GM21786 (cell line): ENCODE measurements at regions not wholly inside any gene's neighbourhood (a gene's known extent, or its start where the extent isn't known, plus 50 kb on each side); places are given as distances from the start of the nearest gene placed in this dataset.

Source experiments
- ATAC-seq: cut with Tn5 transposase; IDR thresholded peaks from one replicate; pipeline ENCODE4 v1.9.1; 2021; ENCODE audit not compliant: unreplicated experiment

DNA sequence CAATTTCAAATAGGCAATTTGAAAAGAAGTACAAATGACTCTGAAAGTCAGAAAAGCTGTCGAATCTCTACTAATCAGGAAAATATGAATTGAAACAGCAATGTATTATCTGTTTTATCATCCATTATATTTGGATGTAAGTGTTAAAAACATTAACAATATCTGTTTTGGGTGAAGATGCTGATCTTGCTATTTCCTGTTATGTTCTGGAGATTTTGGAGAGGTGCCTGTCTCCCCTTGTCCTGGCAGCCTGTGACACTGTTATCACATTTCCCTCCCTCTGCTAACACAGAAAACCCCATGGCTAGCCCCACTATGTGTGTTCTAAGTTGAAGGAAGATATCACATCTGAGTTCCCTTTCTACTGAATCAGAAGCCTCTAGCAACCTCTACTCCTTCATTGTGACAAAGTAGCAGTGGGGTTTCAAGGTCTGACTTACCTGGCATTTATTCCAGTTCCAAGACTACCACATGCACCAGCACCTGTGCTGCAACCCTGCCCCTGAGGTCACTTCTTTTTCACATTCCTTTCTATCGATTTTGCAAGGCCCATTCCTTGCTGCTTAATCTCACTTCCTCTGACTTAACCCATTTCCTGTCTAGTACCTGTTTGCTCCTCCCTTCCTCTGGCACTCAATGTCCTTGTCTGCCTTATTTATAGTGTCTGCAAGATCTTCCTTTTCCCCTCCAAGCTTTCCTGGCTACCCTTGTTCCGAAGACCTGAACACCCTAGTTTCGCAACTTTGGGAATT is 95.5 kb upstream of the COL8A1 start:
- ATAC-seq: peak; percentile 41

DNA sequence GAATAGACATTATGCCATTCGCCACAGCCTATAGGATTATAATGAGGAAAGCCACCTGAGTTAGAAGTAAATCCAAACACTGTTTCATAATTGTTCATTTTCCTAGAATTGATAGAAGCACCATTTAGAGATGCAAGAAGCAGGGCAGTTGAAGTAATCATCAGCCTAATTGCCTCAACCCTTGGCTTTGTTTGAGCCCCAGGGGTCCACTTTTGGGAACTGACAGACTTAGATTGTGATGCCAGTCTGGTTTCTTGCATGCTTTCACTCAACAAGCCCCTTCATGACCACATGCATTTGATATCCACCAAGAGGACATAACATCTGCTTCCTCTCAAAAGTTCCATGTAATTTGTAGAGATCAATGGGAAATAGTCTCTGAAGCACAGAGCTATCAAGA is 97.2 kb upstream of the COL8A1 start:
- no peak for ATAC-seq

DNA sequence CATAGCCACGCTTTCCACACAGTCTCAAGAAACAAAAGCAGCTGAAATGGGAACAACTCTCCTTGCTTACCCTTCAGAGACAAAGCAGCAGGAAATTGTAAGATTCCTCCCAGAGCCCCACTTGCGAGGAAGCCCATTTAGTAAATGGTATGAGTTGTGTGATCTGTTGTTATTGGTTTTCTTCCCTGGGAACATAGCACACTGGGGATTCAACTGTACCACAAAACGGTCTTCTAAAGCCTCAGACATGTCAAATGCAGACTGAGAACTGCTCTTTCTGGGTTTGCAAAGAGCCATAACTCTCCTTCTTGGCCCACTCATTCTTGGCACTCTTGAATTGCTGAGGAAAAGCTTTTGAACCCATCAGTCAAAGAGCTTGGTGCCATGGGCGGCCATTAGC is 101.0 kb upstream of the COL8A1 start:
- ATAC-seq: no peak

DNA sequence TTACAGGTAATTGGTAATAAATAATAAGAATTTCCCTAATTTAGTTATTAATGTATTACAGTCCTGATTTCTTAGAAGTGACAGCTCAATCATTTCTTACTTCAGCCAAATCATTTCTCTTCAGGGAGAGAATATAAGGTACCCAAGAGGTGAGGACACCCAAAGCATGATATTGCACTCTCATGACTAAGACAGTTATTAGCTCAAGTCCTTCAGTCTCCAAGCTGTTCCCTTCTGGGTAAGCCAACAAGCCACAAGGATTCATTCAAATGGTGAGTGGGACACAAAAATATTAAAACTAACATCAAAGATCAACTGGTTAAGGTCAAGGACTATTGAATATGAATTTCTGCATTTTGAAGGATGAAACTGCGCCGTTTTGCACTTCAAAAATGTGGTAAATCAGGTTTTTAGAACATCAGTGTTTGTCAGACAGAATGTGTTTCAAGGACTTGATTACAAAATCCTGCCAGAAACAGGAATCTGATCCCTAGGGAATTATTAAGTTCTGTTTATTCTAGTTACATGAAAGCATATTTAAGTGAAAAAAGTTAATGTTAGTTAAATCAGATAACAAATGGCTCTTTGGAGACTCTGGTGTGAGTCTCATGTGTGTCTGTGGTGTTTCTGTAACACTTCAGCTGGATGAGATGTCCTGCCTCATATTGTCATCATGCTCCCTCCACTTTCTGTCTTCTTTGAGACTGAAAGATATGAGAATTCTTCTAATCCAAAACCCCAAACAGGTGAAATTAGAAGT is 101.7 kb upstream of the COL8A1 start:
- ATAC-seq: no peak

DNA sequence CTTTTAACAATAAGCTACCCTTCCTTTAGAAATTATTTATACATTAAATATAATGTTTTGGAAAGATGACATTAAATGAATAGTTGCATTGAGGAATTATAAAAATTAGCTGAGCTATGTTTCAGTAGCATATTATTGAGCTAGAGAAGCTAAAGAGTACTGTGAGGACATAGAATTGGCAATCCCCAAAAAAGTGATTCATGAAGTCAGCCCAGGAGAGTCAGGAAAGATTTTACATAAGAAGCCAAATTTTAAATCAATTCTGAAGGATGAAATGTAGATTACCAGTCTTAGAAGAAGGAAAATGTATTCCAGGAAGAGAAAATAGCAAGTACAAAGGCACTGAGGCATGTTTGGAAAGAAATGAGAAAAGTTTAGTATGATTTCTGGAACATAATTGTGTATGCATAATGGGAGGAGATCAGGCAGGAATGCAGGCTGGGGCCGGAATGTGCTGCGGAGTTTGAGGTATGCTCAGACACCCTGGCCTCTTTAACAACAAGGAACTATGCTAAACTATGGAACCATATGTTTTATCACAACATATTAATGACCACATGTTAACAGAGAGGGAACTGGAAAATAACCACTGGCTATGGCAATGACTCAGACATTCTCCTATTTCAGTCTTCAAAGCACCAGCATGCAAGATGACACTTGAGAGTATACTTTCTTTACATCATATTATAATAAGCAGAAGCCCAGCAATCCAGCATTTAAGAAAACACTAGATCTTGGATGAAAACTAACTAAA is 103.3 kb upstream of the COL8A1 start:
- peak; percentile 49 for ATAC-seq

DNA sequence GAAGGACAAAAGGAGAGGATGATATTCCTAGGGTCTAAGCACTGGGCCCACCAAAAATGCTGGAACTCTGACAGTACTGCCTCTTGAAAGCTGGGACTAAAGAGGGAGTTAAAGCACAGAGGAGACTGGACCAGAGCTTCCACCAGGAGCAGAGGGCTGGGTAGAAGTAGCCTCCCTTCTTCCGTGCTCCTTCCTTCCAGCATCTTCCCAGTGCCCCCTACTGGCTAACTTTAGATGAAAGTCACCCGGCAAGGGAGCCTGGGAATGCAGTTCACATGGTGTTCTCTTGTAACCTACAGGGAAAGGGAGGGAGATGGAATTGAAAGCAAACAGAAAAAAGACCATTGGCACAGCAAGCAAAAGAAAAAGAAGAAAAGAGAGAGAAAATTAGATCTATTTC is 106.1 kb upstream of the COL8A1 start:
- peak; percentile 52 for ATAC-seq

DNA sequence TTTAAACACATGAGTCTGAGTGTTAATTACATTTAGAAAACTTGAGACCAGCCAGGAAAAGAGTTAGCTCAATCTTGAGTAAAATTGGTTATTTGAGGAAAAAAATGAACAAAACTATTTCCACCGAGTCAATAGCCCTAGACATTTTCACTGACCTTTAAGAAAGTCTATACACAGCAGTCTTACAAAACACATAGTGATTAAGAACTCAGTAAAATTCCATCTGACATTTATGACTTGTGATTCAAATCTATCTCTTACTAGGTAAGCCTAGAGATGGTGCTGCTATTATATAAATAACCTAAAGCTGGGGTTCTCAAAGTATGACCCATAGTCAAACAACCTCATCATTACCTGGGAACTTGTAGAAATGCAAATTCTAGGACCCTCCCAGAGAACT is 109.1 kb upstream of the COL8A1 start:
- ATAC-seq: no peak

DNA sequence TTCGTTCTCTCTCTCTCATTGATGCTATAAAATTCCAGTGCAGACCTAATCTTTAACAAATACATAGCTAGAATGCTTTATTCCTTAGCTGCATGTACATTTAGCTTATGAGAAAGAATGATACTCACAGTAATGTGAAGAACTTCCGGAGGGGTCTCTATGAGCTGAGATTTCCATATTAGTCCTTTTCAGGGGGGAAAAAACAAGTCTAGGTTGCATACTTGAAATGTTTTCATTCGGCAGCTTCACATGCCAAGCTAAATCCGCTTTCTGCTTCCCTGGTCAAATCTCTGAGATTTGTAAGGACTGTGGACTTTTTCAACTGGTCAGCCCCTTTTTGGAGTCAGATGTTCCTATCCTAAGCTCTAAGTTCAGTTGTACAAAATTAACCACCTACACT is 111.5 kb upstream of the COL8A1 start:
- ATAC-seq: no peak

DNA sequence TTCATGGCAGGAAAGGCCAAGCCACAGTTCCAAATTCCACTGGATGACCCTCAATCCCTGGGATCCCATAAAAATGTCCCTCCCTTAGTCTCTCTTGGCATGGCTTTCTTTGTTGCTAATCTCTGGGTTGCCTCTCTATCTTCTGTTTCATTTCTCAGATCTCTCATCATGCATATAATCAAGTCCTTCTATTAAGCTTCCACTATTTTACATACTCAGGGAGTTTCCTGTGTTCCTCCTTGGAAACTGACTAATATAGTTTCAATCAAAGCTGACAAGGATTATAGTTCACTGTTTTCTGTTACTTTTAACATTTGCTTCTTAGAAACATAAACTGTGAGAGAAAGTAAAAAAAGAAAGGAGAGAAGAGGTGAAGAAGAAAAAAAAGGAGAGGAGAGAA is 113.8 kb upstream of the COL8A1 start:
- ATAC-seq: no peak

DNA sequence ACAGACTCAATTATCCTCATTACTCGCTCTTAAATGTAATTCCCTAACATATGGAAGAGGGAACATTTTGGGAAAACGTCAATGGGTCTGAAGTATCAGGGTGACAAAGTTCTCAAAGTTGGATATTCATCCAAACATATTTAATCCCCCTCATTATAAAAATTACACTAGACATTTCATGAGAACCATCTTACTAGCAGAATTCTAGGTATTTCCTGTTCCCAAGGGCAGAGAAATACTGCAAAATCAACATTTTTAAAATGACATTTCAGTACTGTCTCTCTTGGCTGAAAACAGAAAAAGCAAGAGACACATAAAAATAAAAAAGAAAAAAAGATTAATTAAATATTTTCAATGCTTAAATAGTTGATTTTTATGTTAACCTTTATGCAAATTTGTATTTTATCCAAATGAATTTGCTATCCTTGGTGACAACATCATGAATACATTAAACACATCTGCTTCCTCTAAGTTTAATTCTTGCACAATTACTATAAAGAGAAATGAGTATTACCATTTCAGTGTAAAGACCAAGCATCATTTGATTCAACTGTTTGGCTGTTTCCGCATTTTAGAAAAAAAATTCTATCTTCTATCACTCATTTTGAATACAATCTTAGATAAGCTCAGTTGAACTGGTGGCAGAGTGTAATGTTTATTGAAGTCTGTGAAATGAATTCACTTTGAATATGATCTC is 114.8 kb upstream of the COL8A1 start:
- no peak for ATAC-seq

DNA sequence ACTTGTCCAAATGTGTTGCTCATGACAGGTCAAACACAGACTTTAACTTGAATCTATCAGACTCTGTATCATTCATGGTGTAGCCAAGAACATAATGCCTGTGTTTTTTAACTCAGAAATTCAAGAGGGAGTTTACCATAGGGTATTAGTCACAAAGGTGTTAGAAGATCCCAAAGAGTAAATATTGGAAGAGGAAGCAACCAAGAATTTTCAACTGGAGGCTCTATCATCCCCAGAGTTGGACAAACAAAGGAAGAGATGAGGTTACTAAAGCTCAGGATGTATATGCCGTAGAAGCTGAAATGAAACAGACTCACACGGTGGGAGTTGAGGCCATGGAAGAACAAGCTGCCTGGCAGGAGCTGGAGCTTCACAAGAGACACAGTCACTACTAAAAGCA is 116.2 kb upstream of the COL8A1 start:
- ATAC-seq: no peak

DNA sequence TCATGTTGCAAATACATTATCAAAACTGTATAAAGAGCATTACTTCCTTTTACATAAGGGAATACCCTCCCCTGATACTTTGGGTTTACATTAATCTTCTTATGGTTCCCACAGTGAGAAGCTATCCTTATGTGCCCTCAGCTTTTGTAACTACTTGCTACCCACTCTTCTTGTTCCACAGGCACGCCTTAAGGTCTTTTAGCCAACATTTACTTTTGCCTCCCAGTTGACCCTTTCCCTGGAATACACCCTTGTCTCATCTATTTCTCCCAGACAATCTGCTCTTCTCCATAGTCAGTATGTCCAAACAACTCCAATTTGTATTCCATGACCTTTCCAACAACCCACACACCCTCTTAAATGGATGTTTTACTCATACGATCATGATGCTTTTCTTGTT is 116.8 kb upstream of the COL8A1 start:
- no peak for ATAC-seq

DNA sequence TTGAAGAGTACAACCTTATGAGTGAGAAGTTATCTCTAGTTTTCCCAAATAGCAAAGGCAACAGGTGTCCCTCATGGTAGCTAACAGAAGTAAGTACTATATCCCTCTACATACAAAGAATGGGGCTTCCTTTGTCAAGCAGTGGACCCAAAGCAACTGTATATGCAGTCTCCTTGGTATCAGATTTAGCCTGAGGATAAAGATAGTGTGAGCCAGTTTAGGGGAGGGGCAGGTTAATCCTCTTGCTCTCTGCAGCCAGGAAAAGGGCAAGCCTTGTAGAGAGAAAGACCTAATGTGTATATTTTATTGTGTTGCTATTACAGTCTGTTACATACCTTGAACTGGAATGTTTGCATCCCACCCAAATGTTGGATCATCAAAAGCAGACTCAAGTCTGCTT is 117.9 kb upstream of the COL8A1 start:
- ATAC-seq: no peak

DNA sequence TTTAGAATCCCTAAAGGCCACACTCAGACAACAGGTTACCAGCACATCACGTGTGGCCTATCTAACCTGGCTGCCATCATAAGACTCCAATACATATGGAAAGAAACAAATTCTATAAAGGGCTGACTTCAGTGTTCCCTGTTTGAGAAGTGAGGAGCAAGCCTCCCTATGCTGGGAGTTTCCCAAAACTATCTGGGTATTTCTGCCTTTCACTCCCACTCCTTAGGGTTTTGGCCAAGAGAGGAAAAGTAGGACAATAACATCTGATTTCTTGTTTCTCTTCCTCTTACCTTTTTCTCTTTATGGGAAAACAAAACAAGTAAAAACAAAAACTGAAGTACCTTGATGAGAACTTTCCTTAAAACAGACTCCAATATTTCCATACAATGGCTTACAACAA is 121.5 kb upstream of the COL8A1 start:
- ATAC-seq: no peak

DNA sequence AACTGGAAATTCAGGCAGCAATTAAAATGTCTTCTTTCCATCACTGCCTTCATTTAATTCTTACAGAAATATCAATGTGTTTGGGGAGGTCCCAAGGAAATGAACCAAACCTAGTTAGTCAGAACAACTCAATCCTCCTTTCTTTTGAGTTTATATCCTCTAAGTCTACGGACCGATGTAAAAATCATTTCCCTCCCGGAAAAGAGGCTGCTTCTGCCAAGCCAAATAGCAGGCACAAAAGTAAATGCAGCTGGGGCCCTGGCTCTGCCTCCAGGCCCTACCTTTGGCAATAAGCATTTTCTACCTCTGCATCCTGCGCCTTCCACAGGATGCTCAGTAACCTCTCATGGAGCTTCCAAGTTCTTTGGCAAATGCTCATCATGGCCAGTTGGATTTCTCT is 122.5 kb upstream of the COL8A1 start:
- no peak for ATAC-seq

DNA sequence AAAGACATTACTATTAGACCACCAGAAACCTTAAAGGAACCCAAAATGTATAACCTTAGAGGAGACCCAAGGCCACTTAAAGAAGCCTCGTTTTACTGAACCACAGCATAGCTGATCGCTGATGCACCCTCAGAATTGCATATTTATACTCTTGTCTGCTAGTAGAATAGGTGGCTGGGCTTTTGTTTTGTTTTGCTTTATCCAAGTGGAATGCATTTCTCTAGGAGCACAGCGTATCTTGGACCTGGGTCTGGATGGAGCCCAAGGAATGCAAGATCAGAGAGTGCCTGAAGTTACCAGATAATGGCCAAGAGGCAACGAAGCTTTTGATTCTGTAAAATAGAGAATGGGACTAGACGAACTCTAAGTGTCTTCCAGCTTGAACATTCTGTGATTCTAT is 129.2 kb upstream of the COL8A1 start:
- no peak for ATAC-seq

DNA sequence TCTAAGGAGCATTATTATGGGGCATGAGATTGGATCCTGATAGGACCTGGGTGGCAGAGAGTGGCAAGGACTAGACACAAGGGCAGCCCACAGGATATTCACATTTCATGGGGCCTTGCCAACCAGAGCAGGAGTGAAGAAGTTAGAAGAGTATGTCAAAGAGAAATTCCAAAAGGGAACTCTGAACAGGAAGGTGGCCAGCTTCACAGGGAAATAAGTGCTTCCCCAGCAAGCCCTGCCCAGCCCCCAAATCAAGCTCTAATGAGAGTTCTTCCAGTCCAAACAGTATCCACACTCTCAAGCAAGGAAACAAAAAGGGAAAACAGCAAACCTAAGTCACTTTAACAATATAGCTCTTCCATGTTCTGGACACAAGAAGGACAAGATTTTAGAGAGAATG is 130.2 kb upstream of the COL8A1 start:
- no peak for ATAC-seq

DNA sequence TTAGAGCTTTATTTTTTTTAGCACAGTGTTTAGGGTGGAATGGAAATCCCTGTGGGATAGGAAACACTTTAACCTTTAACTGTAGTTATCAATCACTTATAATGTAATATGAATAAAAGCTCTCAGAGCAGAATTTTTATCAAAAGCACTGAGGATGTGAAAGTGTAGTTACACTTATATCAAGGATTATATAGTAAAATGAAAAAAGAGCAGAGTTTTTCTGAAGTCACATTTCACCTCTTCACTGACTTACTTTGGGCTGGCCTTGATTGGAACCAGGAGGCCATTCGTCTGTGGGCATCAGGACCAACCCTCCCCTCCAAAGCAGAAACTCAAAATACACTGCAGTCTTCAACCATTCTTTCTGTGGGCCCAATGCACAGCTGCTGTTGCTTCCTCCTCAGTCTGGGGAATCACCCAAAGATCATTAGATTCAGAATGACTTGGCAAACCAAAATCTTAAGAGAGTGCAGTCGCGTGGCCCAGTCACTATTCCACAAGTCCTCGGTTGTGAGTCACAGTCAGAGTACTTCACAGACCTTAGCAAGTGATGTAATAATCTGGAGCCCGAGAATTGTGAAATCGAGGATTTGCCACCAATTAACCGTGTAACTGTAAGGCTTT is 132.6 kb upstream of the COL8A1 start:
- peak; percentile 99 for ATAC-seq

DNA sequence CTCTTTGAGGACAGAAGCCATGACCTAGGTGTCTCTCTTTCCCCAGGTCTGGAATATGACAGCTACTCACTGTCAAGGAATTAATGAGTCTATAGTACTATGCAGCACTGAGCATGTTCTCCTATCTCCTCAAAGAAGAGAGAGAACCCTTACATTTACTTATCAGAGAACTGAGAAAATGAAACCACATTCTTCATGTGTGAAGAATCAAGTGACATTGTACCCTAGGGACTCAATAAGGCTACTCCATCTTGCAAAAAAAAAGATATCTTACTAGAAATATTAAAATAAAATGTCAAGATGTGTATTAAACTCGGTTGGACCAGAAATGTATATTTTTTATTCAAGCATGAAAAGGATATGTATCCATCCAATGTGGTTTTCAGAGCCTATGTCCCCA is 133.2 kb upstream of the COL8A1 start:
- peak; percentile 46 for ATAC-seq

DNA sequence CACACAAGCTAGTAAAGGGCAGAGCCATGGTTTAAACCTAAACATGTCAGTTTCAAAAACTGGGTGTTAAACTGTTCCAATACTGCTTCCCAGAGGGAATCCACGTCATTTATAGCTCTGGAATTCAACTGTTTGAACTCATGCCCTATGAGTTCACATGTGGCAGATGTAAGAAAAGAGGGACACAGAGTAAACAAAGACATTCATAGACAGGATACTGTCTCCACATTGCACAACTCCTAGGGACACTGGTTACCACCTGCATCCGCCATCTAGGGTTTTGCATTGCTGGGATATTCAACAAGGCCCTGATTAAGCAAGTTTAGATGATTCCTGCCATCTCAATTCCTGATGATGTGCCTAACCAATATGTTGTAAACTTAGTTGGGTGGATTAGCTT is 134.1 kb upstream of the COL8A1 start:
- ATAC-seq: no peak

DNA sequence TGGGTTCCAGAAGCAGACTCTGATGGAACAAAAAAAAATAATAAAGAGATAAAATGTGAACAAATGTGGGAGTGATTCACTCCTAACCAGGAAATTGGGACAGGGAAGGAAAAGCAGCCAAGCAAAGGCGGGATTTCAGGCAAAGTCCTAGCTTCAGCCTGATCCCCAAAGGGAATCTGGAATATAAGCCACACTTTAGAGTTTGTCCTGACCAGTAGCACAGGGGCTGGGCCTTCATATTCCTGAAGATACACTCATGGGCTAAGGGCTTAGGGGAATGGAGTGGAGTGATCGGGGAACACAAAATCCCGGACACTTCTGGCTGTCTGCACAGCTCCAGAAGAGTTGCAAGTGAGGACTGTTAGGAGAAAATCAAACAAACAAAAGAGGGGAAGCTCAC is 135.0 kb upstream of the COL8A1 start:
- ATAC-seq: no peak
